ENCODE measurements at regions not wholly inside any gene's neighbourhood (a gene's known extent, or its start where the extent isn't known, plus 50 kb on each side); places are given as distances from the start of the nearest gene placed in this dataset.

DNA sequence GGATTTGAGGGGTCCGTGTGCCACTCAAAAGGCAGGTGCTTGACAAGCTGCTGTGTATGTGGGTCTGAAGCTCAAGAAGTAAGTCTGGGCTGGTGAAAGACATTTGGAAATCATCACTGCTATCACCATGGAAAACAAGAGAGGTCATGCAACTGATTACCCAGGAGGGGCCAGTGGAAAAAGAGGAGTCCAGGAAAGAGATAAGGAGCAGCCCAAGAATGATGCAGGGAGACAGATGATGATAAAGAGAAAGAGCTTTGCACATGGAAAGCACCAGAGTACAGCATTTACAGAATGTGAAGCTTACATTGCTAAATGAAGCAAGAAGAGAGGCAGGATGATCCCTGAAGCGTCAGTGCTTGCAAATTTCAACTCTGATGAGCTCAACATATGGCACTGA lies 203.2 kb downstream of the SETD4 start:
- TF ChIP-seq, protein P1, sequence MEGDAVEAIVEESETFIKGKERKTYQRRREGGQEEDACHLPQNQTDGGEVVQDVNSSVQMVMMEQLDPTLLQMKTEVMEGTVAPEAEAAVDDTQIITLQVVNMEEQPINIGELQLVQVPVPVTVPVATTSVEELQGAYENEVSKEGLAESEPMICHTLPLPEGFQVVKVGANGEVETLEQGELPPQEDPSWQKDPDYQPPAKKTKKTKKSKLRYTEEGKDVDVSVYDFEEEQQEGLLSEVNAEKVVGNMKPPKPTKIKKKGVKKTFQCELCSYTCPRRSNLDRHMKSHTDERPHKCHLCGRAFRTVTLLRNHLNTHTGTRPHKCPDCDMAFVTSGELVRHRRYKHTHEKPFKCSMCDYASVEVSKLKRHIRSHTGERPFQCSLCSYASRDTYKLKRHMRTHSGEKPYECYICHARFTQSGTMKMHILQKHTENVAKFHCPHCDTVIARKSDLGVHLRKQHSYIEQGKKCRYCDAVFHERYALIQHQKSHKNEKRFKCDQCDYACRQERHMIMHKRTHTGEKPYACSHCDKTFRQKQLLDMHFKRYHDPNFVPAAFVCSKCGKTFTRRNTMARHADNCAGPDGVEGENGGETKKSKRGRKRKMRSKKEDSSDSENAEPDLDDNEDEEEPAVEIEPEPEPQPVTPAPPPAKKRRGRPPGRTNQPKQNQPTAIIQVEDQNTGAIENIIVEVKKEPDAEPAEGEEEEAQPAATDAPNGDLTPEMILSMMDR (IDR thresholded peaks at IDR 0.05; ENCODE audit: low read depth, low read length, missing control alignments), result no peak
- in situ Hi-C loops (cut with HindIII; ENCODE audit: low sequenced_read_pairs), result no loop called here
- no peak for DNase-seq (ENCODE audit: low read depth)

DNA sequence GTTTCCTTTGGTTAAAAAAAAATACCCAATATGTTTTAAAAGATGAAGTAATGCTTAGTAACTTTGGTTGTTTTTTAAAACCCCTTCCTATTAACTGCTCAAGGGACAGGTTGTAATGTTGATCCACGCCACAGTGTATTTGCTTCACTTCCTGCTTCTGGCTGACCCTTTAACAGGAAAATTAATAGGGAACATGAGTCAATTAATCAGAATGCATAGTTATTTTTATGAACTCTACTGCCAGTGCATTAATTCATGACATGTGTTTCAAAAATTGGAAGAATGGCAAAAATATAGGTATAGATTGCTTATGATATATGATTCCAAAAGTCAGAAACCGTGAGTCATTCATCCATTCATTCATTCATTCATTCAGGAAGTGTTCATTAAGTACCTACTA lies 204.8 kb downstream of the SETD4 start:
- H3K4me3 ChIP-seq (ENCODE audit: low read depth, low read length), result no peak overlapping the region
- in situ Hi-C loops (cut with HindIII; ENCODE audit: low sequenced_read_pairs), result no loop called here
- TF ChIP-seq, protein P1 (IDR thresholded peaks at IDR 0.05; ENCODE audit: low read depth, low read length, missing control alignments), result no peak
- DNase-seq (ENCODE audit: low read depth), result no peak

More for the DNA sequence above, 203.2 kb downstream of the SETD4 start:
- H3K4me3 ChIP-seq (ENCODE audit: low read depth, low read length), result no peak overlapping the region

DNA sequence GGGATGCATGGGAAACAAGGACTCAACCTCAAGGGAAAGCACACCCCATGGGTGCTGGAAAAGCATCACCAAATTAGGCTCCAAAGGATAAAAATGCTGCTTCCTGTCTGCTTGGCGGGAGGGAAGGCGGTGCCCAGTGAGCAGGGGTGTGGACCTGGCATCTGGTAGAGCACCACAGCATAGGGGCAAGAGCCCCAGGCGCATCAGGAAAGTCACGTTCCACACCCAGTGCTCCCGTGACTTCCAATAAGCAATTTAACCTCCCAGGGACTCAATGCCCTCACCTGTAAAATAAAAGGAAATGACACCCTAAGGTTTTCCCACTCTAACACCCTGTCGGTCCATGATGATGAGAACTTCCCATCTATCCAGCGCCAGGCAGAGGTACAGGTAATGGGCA lies 206.0 kb downstream of the SETD4 start:
- TF ChIP-seq, protein P1 (IDR thresholded peaks at IDR 0.05; ENCODE audit: low read depth, low read length, missing control alignments), result no peak
- DNase-seq (ENCODE audit: low read depth), result no peak
- in situ Hi-C loops (cut with HindIII; ENCODE audit: low sequenced_read_pairs), result no loop called here
- no peak overlapping the region for H3K4me3 ChIP-seq (ENCODE audit: low read depth, low read length)

DNA sequence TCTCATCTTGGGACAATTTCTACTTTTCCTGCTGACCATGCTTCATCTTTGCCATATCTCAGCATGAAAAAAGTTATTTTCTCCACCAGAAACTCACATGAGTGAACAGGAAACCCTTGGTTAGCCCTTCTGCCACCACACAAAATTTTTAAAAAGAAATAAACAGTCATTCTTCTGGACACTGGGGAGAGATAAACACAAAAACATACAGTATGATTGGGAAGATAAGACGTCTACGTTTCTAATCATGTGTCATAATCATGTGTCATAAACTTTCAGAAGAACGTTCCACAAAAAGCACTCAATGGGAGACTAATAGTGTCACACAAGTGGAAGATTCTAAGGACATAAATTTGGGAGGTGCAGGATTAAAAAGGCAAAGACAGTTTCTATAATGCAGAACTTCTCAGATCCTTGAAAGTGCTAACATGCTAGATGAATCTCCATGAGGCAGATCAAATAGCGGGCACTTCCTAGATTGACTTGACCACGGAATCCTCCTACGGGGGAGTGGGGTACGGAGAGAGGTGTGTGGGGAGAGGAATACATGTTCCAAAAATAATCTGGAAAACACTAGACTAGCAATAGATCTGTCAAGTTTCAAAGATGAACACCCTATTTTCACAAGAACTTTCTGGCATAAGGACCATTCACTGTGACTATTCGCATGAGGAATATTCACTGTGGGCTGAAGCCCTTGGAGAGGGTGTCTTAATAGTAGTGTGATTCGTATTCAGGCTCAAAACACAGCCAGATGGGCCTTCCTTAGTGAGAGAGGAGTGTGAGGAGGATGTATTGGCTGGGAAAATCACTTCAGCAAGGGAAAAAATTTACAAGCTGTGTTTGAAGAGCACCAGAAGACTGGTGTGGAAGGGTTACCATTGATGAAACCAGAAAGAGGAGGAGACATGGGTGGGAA lies 206.7 kb downstream of the SETD4 start:
- TF ChIP-seq, protein P1 (IDR thresholded peaks at IDR 0.05; ENCODE audit: low read depth, low read length, missing control alignments), result no peak
- H3K4me3 ChIP-seq (ENCODE audit: low read depth, low read length), result no peak overlapping the region
- in situ Hi-C loops (cut with HindIII; ENCODE audit: low sequenced_read_pairs), result no loop called here
- DNase-seq (ENCODE audit: low read depth), result no peak

DNA sequence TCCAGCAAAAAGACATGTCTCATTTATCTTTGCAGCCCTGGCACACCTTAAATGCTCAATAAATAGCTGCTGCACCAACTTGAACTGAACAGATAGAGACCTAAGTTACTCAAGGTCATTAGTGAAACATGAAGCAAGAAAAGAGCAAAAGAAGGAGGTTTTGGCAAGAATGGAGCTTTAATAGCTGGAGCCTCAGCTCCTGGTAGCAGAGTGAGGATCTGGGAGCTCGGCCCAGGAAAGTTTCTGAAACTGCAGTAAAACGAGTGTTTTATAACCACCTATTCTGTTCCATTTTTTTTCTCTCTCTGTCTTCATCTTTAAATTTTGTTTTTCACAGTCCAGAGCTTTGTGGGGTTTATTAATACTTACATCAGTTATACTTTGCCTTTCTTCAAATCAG lies 207.5 kb downstream of the SETD4 start:
- TF ChIP-seq, protein P1 (IDR thresholded peaks at IDR 0.05; ENCODE audit: low read depth, low read length, missing control alignments), result no peak
- H3K4me3 ChIP-seq (ENCODE audit: low read depth, low read length), result no peak overlapping the region
- no peak for DNase-seq (ENCODE audit: low read depth)
- in situ Hi-C loops (cut with HindIII; ENCODE audit: low sequenced_read_pairs), result no loop called here

DNA sequence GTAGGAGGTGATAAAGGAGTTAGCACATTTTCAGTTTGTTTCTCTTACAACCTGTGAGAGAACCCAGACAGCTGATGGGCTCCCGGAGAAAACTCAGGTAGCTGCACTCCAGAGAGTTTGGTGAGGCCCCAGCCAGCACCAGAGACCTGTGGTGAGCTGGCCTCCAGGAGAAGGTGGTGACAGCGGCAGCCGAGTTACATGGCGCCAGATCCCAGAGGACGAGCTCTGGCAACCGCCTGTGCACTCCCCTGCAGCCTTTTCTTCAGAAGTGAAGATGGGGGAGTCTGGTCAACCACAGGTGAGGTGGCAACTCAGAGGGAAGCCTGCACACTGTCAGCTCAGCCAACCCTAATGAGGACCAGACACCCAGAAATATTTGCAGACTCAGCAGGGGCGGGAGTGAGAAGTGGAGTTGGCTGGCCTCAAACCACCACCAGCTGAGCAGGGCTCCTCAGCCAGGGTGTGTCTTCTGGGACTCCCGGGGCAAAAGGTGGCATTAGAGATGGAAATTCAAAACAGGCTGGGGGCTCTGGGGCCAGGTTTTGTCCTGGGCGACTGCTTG lies 209.7 kb downstream of the SETD4 start:
- no peak for DNase-seq (ENCODE audit: low read depth)
- in situ Hi-C loops (cut with HindIII; ENCODE audit: low sequenced_read_pairs), result no loop called here
- no peak overlapping the region for H3K4me3 ChIP-seq (ENCODE audit: low read depth, low read length)

More for the DNA sequence above, 209.7 kb downstream of the SETD4 start:
- TF ChIP-seq, protein P1 (IDR thresholded peaks at IDR 0.05; ENCODE audit: low read depth, low read length, missing control alignments), result no peak
